Neural crest cell (in vitro differentiated cells): ENCODE measurements at regions not wholly inside any gene's neighbourhood (a gene's known extent, or its start where the extent isn't known, plus 50 kb on each side); places are given as distances from the start of the nearest gene placed in this dataset.
A peak's percentile ranks its signal among the peaks of the same experiment; 100 is the strongest.
"Not testable (repeated sequence)": the region's sequence is repeated elsewhere in the genome, so short reads cannot be mapped to it uniquely, and the experiment has no call there.

Experiments
- DNase-seq: peaks from one replicate; pipeline ENCODE4 v3.0.0; 2021; ENCODE audit warnings: low read depth, mixed read lengths, low spot score
- H3K27ac Mint-ChIP-seq: one replicate; pipeline ENCODE4 v1.8.0; 2021; ENCODE audit warnings: mild to moderate bottlenecking, mixed read lengths; ENCODE audit not compliant: unreplicated experiment
- H3K27me3 Mint-ChIP-seq: 2 replicates; pipeline ENCODE4 v1.8.0; 2021; ENCODE audit warnings: low read depth, mild to moderate bottlenecking, mixed read lengths
- H3K36me3 Mint-ChIP-seq: 2 replicates; pipeline ENCODE4 v1.8.0; 2021; ENCODE audit warnings: low read depth, mild to moderate bottlenecking, mixed read lengths
- H3K4me1 Mint-ChIP-seq: 2 replicates; pipeline ENCODE4 v1.8.0; 2021; ENCODE audit warnings: mixed read lengths
- H3K4me3 Mint-ChIP-seq: one replicate; pipeline ENCODE4 v1.8.0; 2021; ENCODE audit warnings: mild to moderate bottlenecking, mixed read lengths
- H3K9me3 Mint-ChIP-seq: 2 replicates; pipeline ENCODE4 v1.8.0; 2021; ENCODE audit warnings: mixed read lengths
- CTCF ChIP-seq: fragments of 200-600 bp; sonication (generic); conservative IDR thresholded peaks from 2 replicates; pipeline ENCODE4 v1.5.0; 2021; ENCODE audit warnings: antibody characterized with exemption, mild to moderate bottlenecking

- Mint-ChIP-seq H3K27ac (no peak overlapping the region), H3K36me3 (peaks cover 3% of the 10 kb centered on the region), H3K27me3 (no peaks in the 10 kb centered on the region), H3K4me1 (peaks cover 19% of the 10 kb centered on the region), H3K4me3 (no peak overlapping the region), H3K9me3 (peaks cover 5% of the 10 kb centered on the region)
- no peak for TF ChIP-seq CTCF
- DNase-seq = no peak
Observed at GRCh38 chr5:56384186-56384585, 151.1 kb upstream of the ANKRD55 start.

- no peak for DNase-seq
- no peak overlapping the region for H3K4me3 Mint-ChIP-seq
- H3K27me3 Mint-ChIP-seq = no peaks in the 10 kb centered on the region
- peaks cover 5% of the 10 kb centered on the region for H3K9me3 Mint-ChIP-seq
- no peak for TF ChIP-seq CTCF
- H3K4me1 Mint-ChIP-seq = peaks cover 19% of the 10 kb centered on the region
- peaks cover 3% of the 10 kb centered on the region for H3K36me3 Mint-ChIP-seq
- peak overlapping the region; percentile 30 for H3K27ac Mint-ChIP-seq
Observed at GRCh38 chr5:56383761-56384160, 150.6 kb upstream of the ANKRD55 start.

- H3K36me3 Mint-ChIP-seq = peaks cover 3% of the 10 kb centered on the region
- peaks cover 19% of the 10 kb centered on the region for H3K4me1 Mint-ChIP-seq
- no peak for TF ChIP-seq CTCF
- DNase-seq = no peak
- no peak overlapping the region for H3K27ac Mint-ChIP-seq
- no peaks in the 10 kb centered on the region for H3K27me3 Mint-ChIP-seq
- peaks cover 5% of the 10 kb centered on the region for H3K9me3 Mint-ChIP-seq
- H3K4me3 Mint-ChIP-seq = no peak overlapping the region
Observed at GRCh38 chr5:56382896-56383295, 149.8 kb upstream of the ANKRD55 start.

- Mint-ChIP-seq H3K36me3 (peaks cover 11% of the 10 kb centered on the region), H3K27ac (no peak overlapping the region), H3K4me3 (no peak overlapping the region), H3K27me3 (no peaks in the 10 kb centered on the region), H3K9me3 (peaks cover 20% of the 10 kb centered on the region), H3K4me1 (peaks cover 11% of the 10 kb centered on the region)
- no peak for TF ChIP-seq CTCF
- no peak for DNase-seq
Observed at GRCh38 chr5:56377573-56377972, 144.4 kb upstream of the ANKRD55 start.

- Mint-ChIP-seq H3K4me3 (no peak overlapping the region), H3K27ac (no peak overlapping the region), H3K36me3 (peaks cover 16% of the 10 kb centered on the region), H3K4me1 (no peaks in the 10 kb centered on the region), H3K9me3 (peaks cover 18% of the 10 kb centered on the region), H3K27me3 (no peaks in the 10 kb centered on the region)
- DNase-seq = no peak
- TF ChIP-seq CTCF = no peak
Observed at GRCh38 chr5:56376128-56376527, 143.0 kb upstream of the ANKRD55 start.

- no peaks in the 10 kb centered on the region for H3K4me1 Mint-ChIP-seq
- no peak for DNase-seq
- no peaks in the 10 kb centered on the region for H3K27me3 Mint-ChIP-seq
- H3K36me3 Mint-ChIP-seq = peaks cover 19% of the 10 kb centered on the region
- no peak overlapping the region for H3K27ac Mint-ChIP-seq
- peaks cover 18% of the 10 kb centered on the region for H3K9me3 Mint-ChIP-seq
- H3K4me3 Mint-ChIP-seq = no peak overlapping the region
- no peak for TF ChIP-seq CTCF
Observed at GRCh38 chr5:56375011-56375410, 141.9 kb upstream of the ANKRD55 start.

- H3K4me1 Mint-ChIP-seq = peaks cover 16% of the 10 kb centered on the region
- H3K36me3 Mint-ChIP-seq = peaks cover 19% of the 10 kb centered on the region
- H3K27me3 Mint-ChIP-seq, H3K4me3 Mint-ChIP-seq, DNase-seq, H3K27ac Mint-ChIP-seq: not testable (repeated sequence)
- H3K9me3 Mint-ChIP-seq = peaks cover 18% of the 10 kb centered on the region
Observed at GRCh38 chr5:56372491-56372890, 139.4 kb upstream of the ANKRD55 start.
